Erythroblast (primary cell): ENCODE measurements at regions not wholly inside any gene's neighbourhood (a gene's known extent, or its start where the extent isn't known, plus 50 kb on each side); places are given as distances from the start of the nearest gene placed in this dataset.

ENCODE experiments used
- GATA1 ChIP-seq: IDR thresholded peaks from 2 replicates; pipeline ENCODE4 v1.6.1; 2011; ENCODE audit warnings: low read depth, mild to moderate bottlenecking, control low read depth, low read length, moderate library complexity
- POLR2A ChIP-seq: IDR thresholded peaks from 2 replicates; pipeline ENCODE4 v1.6.1; 2011; ENCODE audit warnings: mild to moderate bottlenecking, low read length

DNA sequence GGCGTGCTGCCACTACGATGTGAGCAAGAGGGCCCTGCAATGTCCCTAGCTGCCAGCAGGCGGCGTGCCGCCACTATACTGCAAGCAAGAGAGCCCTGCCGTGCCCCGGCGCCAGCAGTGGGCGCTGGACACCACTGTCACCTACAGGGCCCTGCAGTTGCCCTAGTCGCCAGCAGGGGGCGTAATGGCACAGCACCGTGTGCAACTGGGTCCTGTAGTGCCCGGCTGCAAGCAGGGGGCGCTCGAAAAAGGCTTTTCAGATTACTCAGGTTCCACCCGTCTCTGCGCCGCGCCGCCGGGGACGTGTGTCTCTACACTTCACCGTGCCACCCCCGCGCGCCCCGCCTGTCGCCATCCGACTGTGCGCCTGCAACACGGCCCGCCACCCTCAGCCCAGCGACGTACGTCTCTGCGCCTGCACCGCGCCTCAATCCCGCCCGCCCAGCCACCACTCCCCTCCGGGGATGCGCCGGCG is 1356.9 kb downstream of the TMEM121 start:
- TF ChIP-seq POLR2A (no peak), GATA1 (no peak)
